Osteocyte (in vitro differentiated cells): ENCODE measurements at regions not wholly inside any gene's neighbourhood (a gene's known extent, or its start where the extent isn't known, plus 50 kb on each side); places are given as distances from the start of the nearest gene placed in this dataset.

ENCODE experiments used
- DNase-seq: peaks from one replicate; pipeline ENCODE4 v3.0.0; 2021; ENCODE audit warnings: mixed read lengths; ENCODE audit not compliant: unreplicated experiment; ENCODE audit errors: extremely low spot score
- H3K27ac Mint-ChIP-seq: one replicate; pipeline ENCODE4 v1.8.0; 2021; ENCODE audit warnings: mild to moderate bottlenecking, mixed read lengths; ENCODE audit not compliant: unreplicated experiment
- H3K27me3 Mint-ChIP-seq: one replicate; pipeline ENCODE4 v1.8.0; 2021; ENCODE audit warnings: mixed read lengths; ENCODE audit not compliant: unreplicated experiment
- H3K36me3 Mint-ChIP-seq: one replicate; pipeline ENCODE4 v1.8.0; 2021; ENCODE audit warnings: mixed read lengths; ENCODE audit not compliant: unreplicated experiment
- H3K4me1 Mint-ChIP-seq: one replicate; pipeline ENCODE4 v1.8.0; 2021; ENCODE audit warnings: mixed read lengths; ENCODE audit not compliant: unreplicated experiment
- H3K4me3 Mint-ChIP-seq: one replicate; pipeline ENCODE4 v1.8.0; 2021; ENCODE audit warnings: mild to moderate bottlenecking, moderate library complexity, mixed read lengths; ENCODE audit not compliant: unreplicated experiment
- H3K9me3 Mint-ChIP-seq: one replicate; pipeline ENCODE4 v1.8.0; 2021; ENCODE audit warnings: mixed read lengths; ENCODE audit not compliant: unreplicated experiment
- TF ChIP-seq, protein P1 (sequence below): fragments of 200-600 bp; sonication (generic); IDR thresholded peaks from 2 replicates; pipeline ENCODE4 v1.5.0; 2021; ENCODE audit warnings: antibody characterized with exemption, mild to moderate bottlenecking, moderate library complexity

DNA sequence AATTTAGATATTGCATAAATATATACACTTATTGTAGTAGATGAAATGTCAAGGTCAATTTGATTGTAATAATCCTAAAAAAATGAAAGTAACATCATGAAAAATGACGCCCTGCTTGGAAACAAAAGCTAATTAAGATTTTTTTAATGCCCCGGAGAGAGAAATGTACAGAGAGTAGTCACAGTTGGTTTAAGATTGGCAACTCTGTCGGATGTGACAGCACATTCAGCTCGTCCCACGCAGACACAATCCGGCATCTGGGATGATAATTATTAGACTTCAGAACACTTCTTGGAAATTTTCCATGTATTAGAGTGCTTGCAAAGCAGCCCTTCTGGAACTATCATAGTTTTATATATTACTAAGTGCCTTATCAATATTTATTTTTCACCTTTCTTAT is 478.0 kb downstream of the PDHA2 start:
- Mint-ChIP-seq H3K36me3 (no peaks in the 10 kb centered on the region), H3K4me1 (no peaks in the 10 kb centered on the region), H3K27me3 (peaks cover 8% of the 10 kb centered on the region), H3K9me3 (no peaks in the 10 kb centered on the region), H3K4me3 (no peak overlapping the region), H3K27ac (no peak overlapping the region)
- TF ChIP-seq, protein P1, sequence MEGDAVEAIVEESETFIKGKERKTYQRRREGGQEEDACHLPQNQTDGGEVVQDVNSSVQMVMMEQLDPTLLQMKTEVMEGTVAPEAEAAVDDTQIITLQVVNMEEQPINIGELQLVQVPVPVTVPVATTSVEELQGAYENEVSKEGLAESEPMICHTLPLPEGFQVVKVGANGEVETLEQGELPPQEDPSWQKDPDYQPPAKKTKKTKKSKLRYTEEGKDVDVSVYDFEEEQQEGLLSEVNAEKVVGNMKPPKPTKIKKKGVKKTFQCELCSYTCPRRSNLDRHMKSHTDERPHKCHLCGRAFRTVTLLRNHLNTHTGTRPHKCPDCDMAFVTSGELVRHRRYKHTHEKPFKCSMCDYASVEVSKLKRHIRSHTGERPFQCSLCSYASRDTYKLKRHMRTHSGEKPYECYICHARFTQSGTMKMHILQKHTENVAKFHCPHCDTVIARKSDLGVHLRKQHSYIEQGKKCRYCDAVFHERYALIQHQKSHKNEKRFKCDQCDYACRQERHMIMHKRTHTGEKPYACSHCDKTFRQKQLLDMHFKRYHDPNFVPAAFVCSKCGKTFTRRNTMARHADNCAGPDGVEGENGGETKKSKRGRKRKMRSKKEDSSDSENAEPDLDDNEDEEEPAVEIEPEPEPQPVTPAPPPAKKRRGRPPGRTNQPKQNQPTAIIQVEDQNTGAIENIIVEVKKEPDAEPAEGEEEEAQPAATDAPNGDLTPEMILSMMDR: no peak
- no peak for DNase-seq

DNA sequence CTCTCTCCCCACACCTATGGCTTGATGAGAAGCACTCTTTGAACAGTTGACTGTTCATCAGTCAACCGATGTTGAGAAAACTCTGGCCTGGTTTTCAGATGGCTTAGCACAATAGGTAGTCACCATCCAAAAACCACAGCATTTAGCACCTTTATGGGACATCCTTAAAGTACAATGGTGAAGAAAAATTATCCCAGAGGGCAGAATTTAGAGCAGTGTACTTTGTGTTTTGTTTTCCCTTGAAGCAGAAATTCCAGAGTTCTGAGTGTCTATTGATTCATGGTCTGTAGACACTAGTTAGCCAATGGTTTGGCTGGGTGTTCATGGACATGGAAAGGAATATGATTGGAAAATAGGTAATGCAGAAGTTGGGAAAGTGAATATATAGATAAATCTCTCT is 487.0 kb downstream of the PDHA2 start:
- no peak for DNase-seq
- Mint-ChIP-seq H3K4me1 (no peaks in the 10 kb centered on the region), H3K9me3 (peaks cover 21% of the 10 kb centered on the region), H3K27ac (no peak overlapping the region), H3K27me3 (no peaks in the 10 kb centered on the region), H3K4me3 (no peak overlapping the region), H3K36me3 (no peaks in the 10 kb centered on the region)
- TF ChIP-seq, protein P1: no peak

DNA sequence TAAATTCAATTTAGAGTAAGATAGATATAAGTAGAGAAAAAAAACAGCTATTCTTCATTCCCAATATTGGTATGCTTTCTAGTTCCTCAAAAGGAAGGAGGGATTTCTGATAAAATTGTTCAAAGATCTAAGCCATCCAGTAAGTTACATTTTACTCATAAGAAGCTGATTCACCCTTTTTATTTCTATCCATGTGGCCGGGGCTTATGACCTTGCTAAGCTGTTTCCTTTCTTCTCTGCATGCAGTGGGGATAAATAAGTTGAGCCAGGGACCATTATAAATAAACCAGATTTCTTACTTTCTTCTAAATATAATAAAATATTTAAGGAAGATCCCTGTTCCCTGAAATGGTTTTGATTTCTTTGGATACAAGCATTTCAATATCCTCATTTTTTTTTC is 502.3 kb downstream of the PDHA2 start:
- H3K36me3 Mint-ChIP-seq: no peaks in the 10 kb centered on the region
- no peak for DNase-seq
- H3K27me3 Mint-ChIP-seq: no peaks in the 10 kb centered on the region
- TF ChIP-seq, protein P1: no peak
- no peak overlapping the region for H3K4me3 Mint-ChIP-seq
- H3K9me3 Mint-ChIP-seq: peaks cover 7% of the 10 kb centered on the region
- H3K27ac Mint-ChIP-seq: no peak overlapping the region
- H3K4me1 Mint-ChIP-seq: no peaks in the 10 kb centered on the region

DNA sequence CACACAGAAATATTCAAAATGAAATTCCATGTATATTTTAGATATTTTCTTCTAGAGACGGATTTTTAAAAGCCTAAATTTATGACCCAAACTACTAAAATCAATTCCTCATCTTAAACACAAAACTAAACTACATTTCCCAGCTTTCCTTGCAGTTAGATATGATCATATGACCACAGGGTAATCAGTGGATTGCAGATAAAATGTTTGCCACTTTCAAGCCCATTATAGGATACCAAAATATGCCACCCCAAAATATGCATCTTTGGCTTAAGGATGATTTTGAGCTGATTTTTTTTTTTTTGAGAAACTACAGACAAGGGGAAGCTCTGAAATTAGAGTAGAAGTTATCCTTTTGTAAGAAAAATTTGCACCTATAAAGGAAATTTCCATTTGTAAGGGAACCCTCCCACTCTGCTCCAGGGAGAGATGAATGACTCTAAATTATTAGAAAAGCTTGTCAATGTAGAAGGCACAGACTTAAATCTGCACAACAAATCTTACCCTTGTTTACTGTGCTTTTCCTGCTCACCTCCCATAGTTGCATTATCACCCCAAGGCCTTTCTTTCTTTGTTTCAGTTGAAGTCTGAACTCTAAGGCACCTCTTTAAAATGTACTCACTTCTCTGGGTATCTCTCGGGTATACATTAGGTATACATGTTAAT is 503.0 kb downstream of the PDHA2 start:
- Mint-ChIP-seq H3K27ac (no peak overlapping the region), H3K36me3 (no peaks in the 10 kb centered on the region), H3K9me3 (peaks cover 7% of the 10 kb centered on the region), H3K27me3 (no peaks in the 10 kb centered on the region), H3K4me1 (no peaks in the 10 kb centered on the region), H3K4me3 (no peak overlapping the region)
- TF ChIP-seq, protein P1: no peak
- no peak for DNase-seq

DNA sequence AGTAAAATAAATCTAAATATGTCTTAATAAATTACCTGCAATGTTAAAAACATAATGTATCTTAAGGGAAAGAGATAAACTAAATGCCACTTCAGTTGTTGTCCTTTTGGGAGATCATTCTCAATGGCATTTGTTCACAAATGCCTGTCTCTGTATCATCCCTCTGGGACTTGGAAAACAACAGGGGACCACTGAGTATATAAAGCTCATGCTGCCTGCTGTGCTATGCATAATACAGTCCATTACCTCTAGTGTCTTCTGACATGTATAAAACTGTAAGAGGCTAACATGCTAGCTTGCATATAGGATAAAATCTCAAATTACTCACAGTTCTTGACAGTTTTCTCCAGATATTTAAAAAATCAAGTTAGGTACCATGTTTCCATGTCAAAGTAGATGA is 503.9 kb downstream of the PDHA2 start:
- H3K9me3 Mint-ChIP-seq: peaks cover 6% of the 10 kb centered on the region
- H3K4me1 Mint-ChIP-seq: no peaks in the 10 kb centered on the region
- H3K27me3 Mint-ChIP-seq: no peaks in the 10 kb centered on the region
- H3K36me3 Mint-ChIP-seq: no peaks in the 10 kb centered on the region
- no peak overlapping the region for H3K27ac Mint-ChIP-seq
- no peak for DNase-seq
- no peak overlapping the region for H3K4me3 Mint-ChIP-seq
- TF ChIP-seq, protein P1: no peak
